ENCODE measurements at regions not wholly inside any gene's neighbourhood (a gene's known extent, or its start where the extent isn't known, plus 50 kb on each side); places are given as distances from the start of the nearest gene placed in this dataset.

- no peak for TF ChIP-seq EZH2 (IDR thresholded peaks at IDR 0.05; ENCODE audit: insufficient read depth, poor library complexity, severe bottlenecking)
- TF ChIP-seq EZH2phosphoT487 (IDR thresholded peaks at IDR 0.05; ENCODE audit: insufficient read depth, low read depth), result no peak
These were observed 270.5 kb downstream of the TRIB2 start for GRCh38 chr2:12987246-12987645.

Data from GM23248 (cell line).